ENCODE measurements at regions not wholly inside any gene's neighbourhood (a gene's known extent, or its start where the extent isn't known, plus 50 kb on each side); places are given as distances from the start of the nearest gene placed in this dataset.

DNA sequence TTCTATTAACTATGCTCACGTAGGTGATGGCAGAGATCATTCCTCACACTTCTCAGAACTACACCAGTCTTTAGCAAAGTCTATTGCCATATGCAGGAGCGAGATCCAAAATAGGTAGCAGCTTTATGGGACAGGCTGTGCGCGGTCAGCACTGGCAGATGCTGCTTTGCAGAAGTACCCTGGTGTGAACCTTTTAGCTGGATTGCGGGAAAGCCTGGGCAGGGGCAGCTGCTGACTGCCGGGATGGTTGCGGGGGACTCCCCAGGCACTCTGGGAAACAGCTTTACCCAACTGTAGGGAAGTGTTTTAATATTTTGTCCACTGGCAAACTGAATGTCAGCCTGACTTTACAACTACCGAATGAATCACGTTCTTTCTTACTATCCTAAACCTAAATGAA, 251.3 kb downstream of the HS3ST3A1 start:
- TF ChIP-seq, protein P1, sequence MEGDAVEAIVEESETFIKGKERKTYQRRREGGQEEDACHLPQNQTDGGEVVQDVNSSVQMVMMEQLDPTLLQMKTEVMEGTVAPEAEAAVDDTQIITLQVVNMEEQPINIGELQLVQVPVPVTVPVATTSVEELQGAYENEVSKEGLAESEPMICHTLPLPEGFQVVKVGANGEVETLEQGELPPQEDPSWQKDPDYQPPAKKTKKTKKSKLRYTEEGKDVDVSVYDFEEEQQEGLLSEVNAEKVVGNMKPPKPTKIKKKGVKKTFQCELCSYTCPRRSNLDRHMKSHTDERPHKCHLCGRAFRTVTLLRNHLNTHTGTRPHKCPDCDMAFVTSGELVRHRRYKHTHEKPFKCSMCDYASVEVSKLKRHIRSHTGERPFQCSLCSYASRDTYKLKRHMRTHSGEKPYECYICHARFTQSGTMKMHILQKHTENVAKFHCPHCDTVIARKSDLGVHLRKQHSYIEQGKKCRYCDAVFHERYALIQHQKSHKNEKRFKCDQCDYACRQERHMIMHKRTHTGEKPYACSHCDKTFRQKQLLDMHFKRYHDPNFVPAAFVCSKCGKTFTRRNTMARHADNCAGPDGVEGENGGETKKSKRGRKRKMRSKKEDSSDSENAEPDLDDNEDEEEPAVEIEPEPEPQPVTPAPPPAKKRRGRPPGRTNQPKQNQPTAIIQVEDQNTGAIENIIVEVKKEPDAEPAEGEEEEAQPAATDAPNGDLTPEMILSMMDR (conservative IDR thresholded peaks at IDR 0.05; ENCODE audit: low read depth, low read length) = no peak
- no peak for TF ChIP-seq EZH2 (IDR thresholded peaks at IDR 0.05; ENCODE audit: borderline replicate concordance, low read depth, low read length, poor library complexity, severe bottlenecking)

Data from A673 (cell line).